B cell (primary cell): ENCODE measurements at regions not wholly inside any gene's neighbourhood (a gene's known extent, or its start where the extent isn't known, plus 50 kb on each side); places are given as distances from the start of the nearest gene placed in this dataset.

ENCODE experiments used
- ATAC-seq: fragments of 200-7000 bp; cut with Tn5 transposase; one replicate; pipeline ENCODE4 v1.10.0; 2021; ENCODE audit warnings: low read depth, mild to moderate bottlenecking, moderate number of reproducible peaks, moderate library complexity
- CTCF ChIA-PET: fragments of 350-600 bp; sonication (Branson Sonifier 250); formaldehyde crosslinking; loops from one replicate; lab custom pipeline; 2021; ENCODE audit warnings: antibody characterized with exemption, inconsistent platforms; lab: Charles Lee
- POLR2A ChIA-PET: fragments of 350-600 bp; sonication (Branson Sonifier 250); formaldehyde crosslinking; loops from one replicate; lab custom pipeline; 2021; ENCODE audit warnings: antibody characterized with exemption; lab: Charles Lee
- DNase-seq: peaks from one replicate; pipeline ENCODE4 v3.0.0; 2013
- H2AFZ ChIP-seq: 2 replicates; pipeline ENCODE4 v1.6.1; 2012; ENCODE audit warnings: mild to moderate bottlenecking, low read depth, low read length; ENCODE audit not compliant: insufficient read depth, poor library complexity, severe bottlenecking
- H3K27ac ChIP-seq, 2 donors: 1 replicate in 1 of 2; 2 replicates in 1 of 2; pipeline ENCODE4 v1.5.1; 2012 to 2013; ENCODE audit warnings: low read length in 2 of 2, mild to moderate bottlenecking in 2 of 2, moderate library complexity in 1 of 2
- H3K27me3 ChIP-seq, 4 experiments: fragments of 200-600 bp in 1 of 4; sonication (generic) in 1 of 4; replicated peaks in 1 of 4; 1 replicate in 2 of 4; 2 replicates in 2 of 4; pipeline versions ENCODE4 v1.6.1 to v1.7.0; 2013 to 2016; ENCODE audit warnings: low read length in 3 of 4, mild to moderate bottlenecking in 2 of 4, mixed read lengths in 1 of 4, moderate library complexity in 1 of 4; ENCODE audit not compliant: insufficient read depth in 4 of 4, control insufficient read depth in 3 of 4; ENCODE audit errors: control extremely low read depth in 1 of 4
- H3K36me3 ChIP-seq, 2 experiments: replicated peaks in 1 of 2; 1 replicate in 1 of 2; 2 replicates in 1 of 2; pipeline versions ENCODE4 v1.6.1 to v1.7.1; 2013; ENCODE audit warnings: low read length in 1 of 2; ENCODE audit not compliant: insufficient read depth in 2 of 2, control insufficient read depth in 1 of 2; ENCODE audit errors: control extremely low read depth in 1 of 2, extremely low read depth in 1 of 2
- H3K4me1 ChIP-seq, 2 donors: fragments of 200-600 bp in 1 of 2; sonication (generic) in 1 of 2; 1 replicate in 1 of 2; 2 replicates in 1 of 2; pipeline versions ENCODE4 v1.5.1 to v1.6.1; 2013 to 2017; ENCODE audit warnings: low read length in 2 of 2; ENCODE audit not compliant: control insufficient read depth in 2 of 2, insufficient read depth in 2 of 2
- H3K4me2 ChIP-seq: replicated peaks from 2 replicates; pipeline ENCODE3; 2012; ENCODE audit warnings: mild to moderate bottlenecking, low read depth, low read length; ENCODE audit not compliant: poor library complexity, severe bottlenecking
- H3K4me3 ChIP-seq, 5 experiments: fragments of 200-600 bp in 1 of 5; sonication (generic) in 1 of 5; 1 replicate in 3 of 5; 2 replicates in 2 of 5; pipeline versions ENCODE4 v1.5.1 to v1.7.0; 2011 to 2016; ENCODE audit warnings: low read length in 4 of 5, mild to moderate bottlenecking in 4 of 5, low read depth in 2 of 5, control low read depth in 1 of 5, moderate library complexity in 1 of 5; ENCODE audit not compliant: insufficient read depth in 1 of 5; ENCODE audit errors: control extremely low read depth in 1 of 5, extremely low read depth in 1 of 5
- H3K79me2 ChIP-seq: fragments of 200-600 bp; sonication (generic); one replicate; pipeline ENCODE4 v1.6.0; 2016; ENCODE audit warnings: low read length; ENCODE audit not compliant: control insufficient read depth, insufficient read depth
- H3K9ac ChIP-seq: fragments of 200-600 bp; sonication (generic); 2 replicates; pipeline ENCODE4 v1.6.1; 2017; ENCODE audit warnings: mild to moderate bottlenecking, low read length, moderate library complexity
- H3K9me3 ChIP-seq, 3 donors: one replicate each; pipeline versions ENCODE4 v1.6.1 to v1.7.1; 2013; ENCODE audit warnings: low read length in 2 of 3; ENCODE audit not compliant: control insufficient read depth in 2 of 3, insufficient read depth in 1 of 3; ENCODE audit errors: control extremely low read depth in 1 of 3
- H4K20me1 ChIP-seq: 2 replicates; pipeline ENCODE4 v1.6.0; 2012; ENCODE audit warnings: mild to moderate bottlenecking, low read length; ENCODE audit not compliant: insufficient read depth, control insufficient read depth, poor library complexity, severe bottlenecking
- H3K27ac Mint-ChIP-seq: one replicate; pipeline ENCODE4 v1.8.0; 2021; ENCODE audit warnings: mixed read lengths
- H3K27me3 Mint-ChIP-seq: one replicate; pipeline ENCODE4 v1.8.0; 2021; ENCODE audit warnings: mixed read lengths
- H3K4me1 Mint-ChIP-seq: one replicate; pipeline ENCODE4 v1.8.0; 2021; ENCODE audit warnings: mixed read lengths
- H3K4me3 Mint-ChIP-seq: one replicate; pipeline ENCODE4 v1.8.0; 2021; ENCODE audit warnings: mixed read lengths
- H3K9me3 Mint-ChIP-seq: one replicate; pipeline ENCODE4 v1.8.0; 2022; ENCODE audit warnings: mixed read lengths; ENCODE audit not compliant: insufficient read depth
- EZH2 ChIP-seq: IDR thresholded peaks from 2 replicates; pipeline ENCODE4 v1.6.1; 2012; ENCODE audit warnings: borderline replicate concordance, low read depth, mild to moderate bottlenecking, moderate library complexity, low read length; ENCODE audit not compliant: insufficient read depth, poor library complexity, severe bottlenecking
- WGBS: methylation state at CpG from one replicate; pipeline ENCODE4 v1.1.5; 2013; ENCODE audit warnings: missing lambda C conversion rate; ENCODE audit not compliant: insufficient coverage; 5-methylcytosine and 5-hydroxymethylcytosine counted together
- intact Hi-C: fragments of 100-400 bp; cut with micrococcal nuclease; formaldehyde crosslinking; loops from one replicate; pipeline ENCODE4 v1.10.0; 2022
- TF ChIP-seq, protein P1 (sequence below): fragments of 200-600 bp; IDR thresholded peaks from one replicate; pipeline ENCODE4 v1.8.0; 2022; ENCODE audit warnings: antibody characterized with exemption, mild to moderate bottlenecking

DNA sequence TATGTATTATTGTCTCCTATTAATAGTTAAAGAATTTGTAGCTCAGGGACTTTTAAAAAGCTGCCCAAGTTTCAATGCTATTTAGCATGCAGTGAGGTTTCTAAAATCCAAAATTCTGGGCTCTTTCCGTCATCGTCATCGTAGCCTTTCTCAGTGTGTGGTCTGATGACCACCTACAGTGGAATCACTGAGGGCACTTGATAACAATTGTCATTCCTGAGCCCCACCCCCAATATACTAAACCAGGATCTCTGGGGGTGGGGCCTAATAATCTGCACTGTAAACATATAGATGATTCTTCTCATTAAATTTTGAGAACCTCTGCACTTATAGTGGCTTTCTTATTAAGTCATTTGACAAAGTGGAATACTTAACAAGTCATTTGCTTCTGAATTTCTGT, 674.8 kb downstream of the PLPP3 start:
- no peaks in the 10 kb centered on the region for H3K4me1 ChIP-seq
- Mint-ChIP-seq H3K9me3 (peaks cover 2% of the 10 kb centered on the region), H3K27ac (no peak overlapping the region), H3K4me3 (no peak overlapping the region), H3K4me1 (no peaks in the 10 kb centered on the region), H3K27me3 (peaks cover 4% of the 10 kb centered on the region)
- DNase-seq (no peak), ATAC-seq (no peak)
- CTCF ChIA-PET, result no interaction called here
- no peak overlapping the region for H3K4me2 ChIP-seq
- POLR2A ChIA-PET, result no interaction called here
- H2AFZ ChIP-seq, result no peak overlapping the region
- intact Hi-C loops, result no loop called here
- no peaks in the 10 kb centered on the region for H3K79me2 ChIP-seq
- H3K27me3 ChIP-seq, result peaks cover 0 to 8% (median 0%) of the 10 kb centered on the region in 4 experiments
- no peaks in the 10 kb centered on the region for H3K36me3 ChIP-seq
- no peak overlapping the region for H3K9ac ChIP-seq
- no peak overlapping the region for H3K4me3 ChIP-seq
- TF ChIP-seq, protein P1, sequence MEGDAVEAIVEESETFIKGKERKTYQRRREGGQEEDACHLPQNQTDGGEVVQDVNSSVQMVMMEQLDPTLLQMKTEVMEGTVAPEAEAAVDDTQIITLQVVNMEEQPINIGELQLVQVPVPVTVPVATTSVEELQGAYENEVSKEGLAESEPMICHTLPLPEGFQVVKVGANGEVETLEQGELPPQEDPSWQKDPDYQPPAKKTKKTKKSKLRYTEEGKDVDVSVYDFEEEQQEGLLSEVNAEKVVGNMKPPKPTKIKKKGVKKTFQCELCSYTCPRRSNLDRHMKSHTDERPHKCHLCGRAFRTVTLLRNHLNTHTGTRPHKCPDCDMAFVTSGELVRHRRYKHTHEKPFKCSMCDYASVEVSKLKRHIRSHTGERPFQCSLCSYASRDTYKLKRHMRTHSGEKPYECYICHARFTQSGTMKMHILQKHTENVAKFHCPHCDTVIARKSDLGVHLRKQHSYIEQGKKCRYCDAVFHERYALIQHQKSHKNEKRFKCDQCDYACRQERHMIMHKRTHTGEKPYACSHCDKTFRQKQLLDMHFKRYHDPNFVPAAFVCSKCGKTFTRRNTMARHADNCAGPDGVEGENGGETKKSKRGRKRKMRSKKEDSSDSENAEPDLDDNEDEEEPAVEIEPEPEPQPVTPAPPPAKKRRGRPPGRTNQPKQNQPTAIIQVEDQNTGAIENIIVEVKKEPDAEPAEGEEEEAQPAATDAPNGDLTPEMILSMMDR, result no peak
- TF ChIP-seq EZH2, result no peak
- 80% methylated on average over 1 of the region's 3 CpGs for WGBS
- no peaks in the 10 kb centered on the region for H3K9me3 ChIP-seq
- H3K27ac ChIP-seq, result no peak overlapping the region
- no peaks in the 10 kb centered on the region for H4K20me1 ChIP-seq

DNA sequence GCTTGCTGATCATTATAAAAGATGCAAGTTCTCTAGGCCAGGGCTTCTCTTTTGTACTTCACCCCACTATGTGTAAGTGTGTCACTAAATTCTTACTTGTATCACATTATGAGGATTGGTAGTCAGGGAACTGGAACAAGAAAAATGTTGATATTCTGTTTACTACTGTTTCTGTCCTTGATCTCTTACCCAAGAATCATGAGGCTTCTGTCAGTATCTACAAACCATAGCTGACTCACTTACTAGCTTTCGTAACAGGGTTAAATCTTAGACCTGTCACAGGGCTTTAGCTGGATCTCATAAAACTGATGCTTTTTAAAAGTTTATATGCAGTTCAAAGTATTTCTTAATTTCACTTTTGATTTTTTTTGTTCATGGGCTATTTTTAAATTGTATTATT, 681.2 kb downstream of the PLPP3 start:
- no peak overlapping the region for H3K27ac Mint-ChIP-seq
- no peaks in the 10 kb centered on the region for H3K27me3 ChIP-seq
- H3K9me3 Mint-ChIP-seq, result peaks cover 10% of the 10 kb centered on the region
- H3K4me3 Mint-ChIP-seq, result no peak overlapping the region
- DNase-seq (no peak), ATAC-seq (no peak)
- H3K79me2 ChIP-seq, result no peaks in the 10 kb centered on the region
- CTCF ChIA-PET, result interaction anchor here (0.6 kb wide), 1 partner anchor 9 kb away, joined by 4 read pairs; no protein-coding TSS in a partner anchor
- no peaks in the 10 kb centered on the region for H3K36me3 ChIP-seq
- H3K27ac ChIP-seq, result no peak overlapping the region
- no peaks in the 10 kb centered on the region for H3K4me1 Mint-ChIP-seq
- peaks cover 1 to 3% (median 1%) of the 10 kb centered on the region in 3 donors for H3K9me3 ChIP-seq
- POLR2A ChIA-PET, result no interaction called here
- no peak overlapping the region for H3K4me3 ChIP-seq
- intact Hi-C loops, result no loop called here
- no peaks in the 10 kb centered on the region for H3K4me1 ChIP-seq
- peaks cover 3% of the 10 kb centered on the region for H3K27me3 Mint-ChIP-seq
- no peak overlapping the region for H3K9ac ChIP-seq
- no peak for TF ChIP-seq EZH2
- TF ChIP-seq, protein P1, result no peak
- WGBS, result no CpG with 5 or more reads among the region's 1 CpG
- no peaks in the 10 kb centered on the region for H4K20me1 ChIP-seq
- H3K4me2 ChIP-seq, result no peak overlapping the region
- no peak overlapping the region for H2AFZ ChIP-seq
